OCI-LY7 (cell line): ENCODE measurements at regions not wholly inside any gene's neighbourhood (a gene's known extent, or its start where the extent isn't known, plus 50 kb on each side); places are given as distances from the start of the nearest gene placed in this dataset.

Source experiments
- CTCF ChIP-seq: fragments of 200-600 bp; sonication (generic); conservative IDR thresholded peaks from 2 replicates; pipeline ENCODE4 v1.5.1; 2014; ENCODE audit warnings: mild to moderate bottlenecking, antibody characterized with exemption, low read length, moderate library complexity, mixed read lengths
- EZH2phosphoT487 ChIP-seq: fragments of 200-600 bp; sonication (generic); IDR thresholded peaks from 2 replicates; pipeline ENCODE4 v1.6.1; 2018; ENCODE audit warnings: low read depth, borderline replicate concordance, mild to moderate bottlenecking, mixed run types, antibody characterized with exemption, low read length, moderate library complexity, mixed read lengths

- TF ChIP-seq CTCF (no peak), EZH2phosphoT487 (no peak)
Observed at GRCh38 chr4:149199594-149199993, 616.0 kb downstream of the IQCM start.
